Transverse colon (tissue), 4 donors: ENCODE measurements at regions not wholly inside any gene's neighbourhood (a gene's known extent, or its start where the extent isn't known, plus 50 kb on each side); places are given as distances from the start of the nearest gene placed in this dataset.

Source experiments
- DNase-seq: peaks from one replicate; pipeline ENCODE4 v3.0.0-alpha.2; 2019
- H3K27ac ChIP-seq, 4 donors: fragments of 200-600 bp; sonication (generic); 2 replicates each; pipeline ENCODE4 v1.5.1; 2016 to 2018; ENCODE audit warnings: inconsistent platforms in 4 of 4
- H3K27me3 ChIP-seq: fragments of 200-600 bp; sonication (generic); 2 replicates; pipeline ENCODE4 v1.5.1; 2017; ENCODE audit warnings: inconsistent platforms
- H3K36me3 ChIP-seq, 4 donors: fragments of 200-600 bp; sonication (generic); 2 replicates each; pipeline ENCODE4 v1.5.1; 2017 to 2019; ENCODE audit warnings: inconsistent platforms in 4 of 4
- H3K4me1 ChIP-seq, 4 donors: fragments of 200-600 bp; sonication (generic); 2 replicates each; pipeline ENCODE4 v1.5.1; 2017 to 2020; ENCODE audit warnings: inconsistent platforms in 4 of 4
- H3K4me3 ChIP-seq, 4 donors: fragments of 200-600 bp; sonication (generic); 1 replicate in 1 of 4; 2 replicates in 3 of 4; pipeline versions ENCODE4 v1.5.1 to v1.6.1; 2017 to 2019; ENCODE audit warnings: inconsistent platforms in 4 of 4
- H3K9me3 ChIP-seq, 2 donors: fragments of 200-600 bp; sonication (generic); 2 replicates each; pipeline ENCODE4 v1.5.1; 2017 to 2019; ENCODE audit warnings: inconsistent platforms in 2 of 2
- CTCF ChIP-seq, 5 experiments: fragments of 200-600 bp in 3 of 5; fragments of 450-650 bp in 2 of 5; sonication (generic) in 3 of 5; IDR thresholded peaks; 1 replicate in 2 of 5; 2 replicates in 3 of 5; pipeline ENCODE4 v1.5.1; 2016 to 2017; ENCODE audit warnings: antibody characterized with exemption in 5 of 5, inconsistent platforms in 3 of 5, mild to moderate bottlenecking in 2 of 5, moderate library complexity in 1 of 5
- EP300 ChIP-seq: sonication (generic); formaldehyde crosslinking; IDR thresholded peaks from one replicate; pipeline ENCODE4 v1.6.1; 2017; ENCODE audit warnings: antibody characterized with exemption, low read depth
- POLR2A ChIP-seq: fragments of 450-650 bp; IDR thresholded peaks from one replicate; pipeline ENCODE4 v1.6.1; 2016; ENCODE audit warnings: antibody characterized with exemption, mild to moderate bottlenecking, moderate library complexity
- POLR2AphosphoS5 ChIP-seq, 3 donors: sonication (generic); formaldehyde crosslinking; IDR thresholded peaks; one replicate each; pipeline ENCODE4 v1.6.1; 2016; ENCODE audit warnings: antibody characterized with exemption in 3 of 3
- WGBS, 2 donors: methylation state at CpG; one replicate each; pipeline ENCODE4 v1.1.5; 2018; ENCODE audit warnings: low coverage in 1 of 2; 5-methylcytosine and 5-hydroxymethylcytosine counted together
- in situ Hi-C, 4 donors: fragments of 200-750 bp; cut with MboI; loops; one replicate each; pipeline versions ENCODE4 v1.15.0 to v1.15.1; 2017; ENCODE audit warnings: low sequenced_read_pairs in 3 of 4, low pct_ligation_motif_present in 1 of 4, low pct_unique_long_range_greater_than_20kb in 1 of 4
- intact Hi-C: fragments of 100-400 bp; cut with DNase I; formaldehyde crosslinking; loops from one replicate; pipeline ENCODE4 v1.15.1; 2023; ENCODE audit warnings: low total_unique reads

- 33 to 46% methylated on average over 6 to 10 of the region's 10 CpGs for WGBS, 2 donors
- H3K27me3 ChIP-seq, result no peaks in the 10 kb centered on the region
Observed at GRCh38 chr4:144872508-144873225, 225.3 kb downstream of the ANAPC10 start.

GRCh38 chr4:144873226-144873990 is 224.6 kb downstream of the ANAPC10 start:
- intact Hi-C loops, result no loop called here
- DNase-seq, result no peak
- H3K4me1 ChIP-seq, result no peaks in the 10 kb centered on the region
- H3K27me3 ChIP-seq, result no peaks in the 10 kb centered on the region
- in situ Hi-C loops, result no loop called here
- H3K4me3 ChIP-seq, result no peak overlapping the region
- H3K9me3 ChIP-seq, result no peaks in the 10 kb centered on the region
- TF ChIP-seq CTCF (IDR thresholded peaks at IDR 0.05) (no peak), POLR2A (no peak), EP300 (no peak), POLR2AphosphoS5 (IDR thresholded peaks at IDR 0.05) (no peak)
- H3K27ac ChIP-seq, result no peak overlapping the region
- no peaks in the 10 kb centered on the region for H3K36me3 ChIP-seq
- 76 to 89% methylated on average over 3 of the region's 3 CpGs for WGBS, 2 donors

More at GRCh38 chr4:144872508-144873225, 225.3 kb downstream of the ANAPC10 start:
- intact Hi-C loops (no loop called here), in situ Hi-C loops (no loop called here)
- Histone ChIP-seq H3K36me3 (no peaks in the 10 kb centered on the region), H3K9me3 (no peaks in the 10 kb centered on the region), H3K27ac (no peak overlapping the region), H3K4me1 (no peaks in the 10 kb centered on the region), H3K4me3 (no peak overlapping the region)
- DNase-seq, result no peak
- TF ChIP-seq POLR2A, result no peak
- TF ChIP-seq EP300, result no peak
- no peak for TF ChIP-seq POLR2AphosphoS5 (IDR thresholded peaks at IDR 0.05)
- no peak for TF ChIP-seq CTCF (IDR thresholded peaks at IDR 0.05)

- in situ Hi-C loops, result no loop called here
Observed at GRCh38 chr4:144894573-144894972, 203.4 kb downstream of the ANAPC10 start.

More at GRCh38 chr4:144894573-144894972, 203.4 kb downstream of the ANAPC10 start:
- Histone ChIP-seq H3K4me3 (no peak overlapping the region), H3K36me3 (no peaks in the 10 kb centered on the region), H3K27me3 (no peaks in the 10 kb centered on the region), H3K4me1 (no peaks in the 10 kb centered on the region), H3K9me3 (no peaks in the 10 kb centered on the region), H3K27ac (no peak overlapping the region)
- WGBS, 2 donors, result 77 to 100% methylated on average over 1 to 3 of the region's 3 CpGs
- intact Hi-C loops, result no loop called here
- DNase-seq, result peak; percentile 10
- no peak for TF ChIP-seq CTCF (IDR thresholded peaks at IDR 0.05)
- TF ChIP-seq POLR2AphosphoS5 (IDR thresholded peaks at IDR 0.05), result no peak
- TF ChIP-seq EP300, result no peak
- TF ChIP-seq POLR2A, result no peak
